ENCODE measurements at regions not wholly inside any gene's neighbourhood (a gene's known extent, or its start where the extent isn't known, plus 50 kb on each side); places are given as distances from the start of the nearest gene placed in this dataset.

- no peak for TF ChIP-seq CLOCK (CRISPR knock-in tag; IDR thresholded peaks at IDR 0.05; ENCODE audit: borderline replicate concordance)
Measured at GRCh38 chrX:34491126-34491525, 166.0 kb downstream of the TMEM47 start (continued).

- H3K79me2 ChIP-seq (ENCODE audit: control insufficient read depth, insufficient read depth, low read length), result no peaks in the 10 kb centered on the region
- TF ChIP-seq NFIX (CRISPR knock-in tag; IDR thresholded peaks at IDR 0.05; ENCODE audit: low read depth) (no peak), PRPF4 (IDR thresholded peaks at IDR 0.05; ENCODE audit: insufficient read depth, low read depth, low read length, poor library complexity, severe bottlenecking) (no peak), FOXP4 (CRISPR knock-in tag; IDR thresholded peaks at IDR 0.05; ENCODE audit: borderline replicate concordance) (no peak), KAT2B (IDR thresholded peaks at IDR 0.05; ENCODE audit: low read depth, low read length) (no peak), IRF2 (CRISPR knock-in tag; IDR thresholded peaks at IDR 0.05) (no peak), BDP1 (IDR thresholded peaks at IDR 0.05; ENCODE audit: insufficient read depth, insufficient read length) (no peak), ELF1 (tag; IDR thresholded peaks at IDR 0.05) (no peak), ZNF444 (CRISPR knock-in tag; IDR thresholded peaks at IDR 0.05) (no peak), SRSF9 (IDR thresholded peaks at IDR 0.05; ENCODE audit: borderline replicate concordance, low read depth, low read length) (no peak), TCF7L2 (IDR thresholded peaks at IDR 0.05; ENCODE audit: low read depth, low read length) (no peak)
- no peaks in the 10 kb centered on the region for H4K20me1 ChIP-seq (replicated peaks; ENCODE audit: control insufficient read depth, insufficient read depth, low read length)
- in situ Hi-C loops (cut with MboI) (no loop called here), intact Hi-C loops (cut with micrococcal nuclease) (no loop called here)
- H3K9ac ChIP-seq (ENCODE audit: insufficient read depth in 1 of 2, low read depth in 2 of 2, low read length in 2 of 2), result no peak overlapping the region
- no peaks in the 10 kb centered on the region for H3K9me3 ChIP-seq (replicated peaks; ENCODE audit: control insufficient read depth, insufficient read depth, low read depth, low read length)
- H3K27ac ChIP-seq (ENCODE audit: extremely low read depth, low read depth, low read length), result no peak overlapping the region
- H3K4me3 ChIP-seq, result no peak overlapping the region
- H3K4me1 ChIP-seq (replicated peaks in 1 of 2; ENCODE audit: control insufficient read depth in 2 of 2, insufficient read depth in 2 of 2, low read length in 2 of 2), result no peaks in the 10 kb centered on the region
- ATAC-seq (no peak), FAIRE-seq (no peak), DNase-seq (ENCODE audit: extremely low read depth in 1 of 4, low spot score in 3 of 4) (no peak)
- H2AFZ ChIP-seq (ENCODE audit: low read depth, low read length), result no peak overlapping the region
- ChIA-PET CTCF (ENCODE audit: low intra/inter-chr PET ratio) (no interaction called here), POLR2A (no interaction called here)
- no peak overlapping the region for H3K4me2 ChIP-seq (ENCODE audit: insufficient read depth, low read length)
- no peaks in the 10 kb centered on the region for H3K9me1 ChIP-seq (ENCODE audit: control insufficient read depth, insufficient read depth, low read length)
- no TSS peak for BruUV-seq (replicated peaks)
- no peaks in the 10 kb centered on the region for H3K27me3 ChIP-seq (ENCODE audit: control insufficient read depth in 2 of 2, insufficient read depth in 2 of 2, low read length in 2 of 2)
- no peaks in the 10 kb centered on the region for H3K36me3 ChIP-seq (ENCODE audit: control insufficient read depth, insufficient read depth, low read length)
Measured at GRCh38 chrX:34487364-34487763, 169.7 kb downstream of the TMEM47 start.

Data from K562 (cell line).